CD4-positive, alpha-beta T cell treated with Interleukin-12 subunit alpha and Interleukin-12 subunit beta, for 1 hour (primary cell): ENCODE measurements at regions not wholly inside any gene's neighbourhood (a gene's known extent, or its start where the extent isn't known, plus 50 kb on each side); places are given as distances from the start of the nearest gene placed in this dataset.
"Not testable (repeated sequence)": the region's sequence is repeated elsewhere in the genome, so short reads cannot be mapped to it uniquely, and the experiment has no call there.

Source experiments
- DNase-seq: peaks from one replicate; pipeline ENCODE4 v3.0.0-alpha.2; 2020

DNA sequence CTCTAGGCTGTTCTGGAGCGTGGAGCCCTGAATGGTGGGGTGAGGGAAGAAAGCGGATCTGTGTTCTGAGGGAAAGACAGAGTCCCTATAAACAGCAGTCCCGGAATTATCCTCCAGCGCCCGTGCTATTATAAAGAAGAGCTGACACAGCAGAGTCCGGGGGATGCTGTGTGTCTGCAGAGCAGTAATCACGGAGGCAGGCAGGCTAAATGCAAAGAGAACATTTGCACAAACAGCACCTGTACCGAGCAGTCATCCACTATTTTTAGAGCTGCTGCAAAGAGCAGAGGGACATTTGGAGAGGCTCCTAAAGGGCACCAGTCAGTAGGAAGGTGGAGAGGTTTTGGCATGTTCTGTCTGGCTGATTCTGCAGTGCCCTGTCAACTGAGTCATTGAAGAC, 293.8 kb upstream of the SLC14A2 start:
- DNase-seq = no peak

- DNase-seq = no peak
These were observed 292.9 kb upstream of the SLC14A2 start for GRCh38 chr18:45322343-45322742.

DNA sequence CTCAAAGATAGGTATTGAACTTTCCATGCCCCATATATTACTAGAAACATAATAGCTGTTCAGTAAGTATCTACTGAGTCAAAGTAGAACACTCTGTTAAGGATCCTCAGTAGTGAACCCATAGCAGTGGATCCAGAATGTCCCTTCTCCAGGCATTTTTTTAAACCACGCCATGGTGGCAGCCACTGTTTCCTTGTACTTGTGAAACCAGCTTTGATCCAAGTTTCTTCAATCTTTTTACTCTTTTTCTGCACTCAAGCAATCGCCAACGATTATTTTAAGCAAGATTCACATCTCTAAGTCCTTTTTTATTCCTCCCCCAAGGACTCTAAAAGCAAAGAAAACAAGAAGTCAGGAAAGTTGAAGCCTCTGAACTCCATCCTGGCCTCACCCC, 291.2 kb upstream of the SLC14A2 start:
- DNase-seq = no peak

DNA sequence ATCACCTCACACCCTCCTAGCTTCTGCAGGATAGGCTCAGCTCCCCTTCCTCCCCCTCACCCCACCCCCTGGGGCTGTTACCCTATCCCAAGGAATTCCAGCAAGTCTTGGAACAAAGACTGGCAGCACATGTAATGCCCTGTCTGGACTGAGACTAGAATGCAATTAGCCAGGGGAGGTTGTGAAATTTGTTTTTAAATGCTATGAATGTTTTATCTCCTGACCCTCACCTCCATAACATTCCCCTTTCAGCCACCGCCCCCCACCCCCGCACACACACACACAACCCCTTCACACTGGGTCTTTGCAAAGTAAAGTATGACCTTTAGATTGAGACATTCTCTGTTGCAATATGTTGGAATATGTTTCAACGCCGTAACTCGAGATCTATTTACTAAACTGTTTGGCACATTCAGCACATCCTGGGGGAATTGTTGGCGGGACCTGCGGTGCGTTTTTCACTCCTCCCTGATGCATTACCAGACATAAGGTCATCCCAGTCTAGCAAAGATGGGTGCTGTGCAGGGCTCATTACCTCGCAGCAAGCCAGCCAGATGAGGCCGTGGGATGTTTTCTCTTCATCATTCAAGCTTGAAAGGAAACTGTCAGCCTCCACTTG, 290.7 kb upstream of the SLC14A2 start:
- no peak for DNase-seq

DNA sequence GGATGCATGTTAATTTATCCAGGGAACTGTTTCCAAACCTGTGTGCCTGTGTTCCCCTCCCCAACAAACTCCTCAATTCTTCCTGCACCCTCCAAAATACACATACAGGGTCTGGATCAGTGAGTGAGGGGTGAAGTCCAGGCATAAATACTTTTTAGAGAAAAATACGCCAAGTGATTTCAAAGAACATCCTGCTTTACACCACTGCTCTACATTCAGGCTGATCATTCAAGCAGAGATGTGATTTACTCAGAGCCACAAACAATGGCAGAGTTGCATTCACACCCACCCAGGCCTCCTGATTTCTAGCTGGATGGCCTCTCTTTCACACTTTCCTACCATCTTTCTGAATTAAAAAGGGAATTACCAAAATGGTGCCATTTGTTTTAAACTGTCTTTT, 289.5 kb upstream of the SLC14A2 start:
- no peak for DNase-seq

GRCh38 chr18:45326505-45326904, 288.8 kb upstream of the SLC14A2 start:
- no peak for DNase-seq

DNA sequence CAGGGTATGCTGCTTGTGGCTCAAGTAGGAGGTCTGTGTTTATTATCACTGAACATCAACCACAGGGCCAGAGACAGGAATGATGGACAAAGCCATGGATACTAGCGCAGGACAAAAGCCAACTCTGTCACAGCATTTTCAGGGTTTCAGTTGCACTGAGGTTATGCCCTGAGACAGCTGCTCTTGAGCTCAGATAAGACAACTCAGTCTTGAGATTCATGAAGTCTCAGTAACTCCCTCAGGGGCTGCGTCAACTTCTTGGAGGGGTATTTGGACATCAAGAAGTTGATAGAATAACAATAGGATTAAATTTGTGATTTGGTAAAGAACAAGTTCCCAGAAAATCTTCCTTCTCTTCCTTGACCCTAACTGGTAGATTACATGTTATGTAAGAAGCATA, 287.0 kb upstream of the SLC14A2 start:
- no peak for DNase-seq

- no peak for DNase-seq
These were observed 286.5 kb upstream of the SLC14A2 start for GRCh38 chr18:45328811-45329210.

GRCh38 chr18:45329316-45329715, 286.0 kb upstream of the SLC14A2 start:
- no peak for DNase-seq

DNA sequence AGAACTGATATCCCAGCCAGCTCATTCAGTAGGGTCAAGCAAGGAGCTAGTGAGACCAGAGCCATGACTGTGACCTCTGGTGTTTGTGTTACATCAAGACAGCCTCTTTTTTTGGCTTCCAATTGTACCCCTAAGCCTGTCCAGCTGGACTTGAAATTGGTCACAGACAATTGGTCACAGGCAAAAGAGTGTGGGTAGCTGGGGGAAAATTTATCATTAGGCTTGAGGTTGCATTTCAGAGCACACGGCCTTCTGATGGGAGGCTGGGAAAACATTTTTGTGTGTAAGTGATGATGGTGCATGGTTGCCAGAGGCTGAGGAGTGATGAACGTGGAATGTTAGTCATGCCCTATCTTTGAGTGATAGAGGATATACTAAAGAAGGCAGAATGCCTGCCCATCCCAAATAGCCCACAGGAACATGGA, 285.1 kb upstream of the SLC14A2 start:
- no peak for DNase-seq

DNA sequence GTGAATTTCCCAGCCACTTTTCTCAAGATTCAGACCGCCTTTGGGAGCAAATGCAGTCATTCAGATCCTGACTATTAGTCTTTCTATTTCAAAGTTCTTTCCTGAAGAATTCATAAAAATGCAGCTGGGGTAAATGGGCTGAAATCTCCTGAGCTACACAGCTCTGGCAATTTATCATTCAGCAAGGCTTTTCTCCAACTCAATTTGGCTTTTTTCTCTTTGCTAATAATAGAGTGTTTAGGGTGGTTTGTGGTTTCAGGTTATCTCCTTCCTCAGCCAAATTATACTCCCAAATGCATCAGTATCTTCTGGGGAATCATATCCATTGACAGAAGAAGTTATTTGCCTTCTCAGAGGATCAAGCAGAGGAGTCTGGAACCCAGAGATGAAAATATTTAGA, 282.4 kb upstream of the SLC14A2 start:
- no peak for DNase-seq

DNA sequence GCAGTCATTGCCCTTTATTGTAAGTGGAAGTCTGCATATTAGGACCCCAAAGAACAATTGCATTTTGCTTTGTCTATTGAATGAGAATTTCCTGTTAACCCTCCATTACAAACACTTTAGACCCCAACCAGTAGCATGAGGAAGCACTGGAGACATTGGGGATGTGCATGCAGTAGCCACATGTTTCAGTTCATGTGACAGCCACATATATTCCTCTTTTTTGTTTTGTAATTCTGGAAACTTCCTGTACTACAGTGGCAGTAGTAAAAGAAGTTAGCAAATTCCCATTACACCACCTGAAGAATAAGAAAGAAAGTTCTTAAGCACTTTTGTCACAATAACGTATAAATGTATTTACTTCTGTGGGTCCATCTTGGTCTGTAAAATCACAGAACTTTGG, 281.1 kb upstream of the SLC14A2 start:
- no peak for DNase-seq

- DNase-seq = no peak
These were observed 279.8 kb upstream of the SLC14A2 start for GRCh38 chr18:45335282-45336043.

- DNase-seq = no peak
These were observed 278.8 kb upstream of the SLC14A2 start for GRCh38 chr18:45336448-45336847.

- no peak for DNase-seq
These were observed 277.8 kb upstream of the SLC14A2 start for GRCh38 chr18:45337477-45337876.

- no peak for DNase-seq
These were observed 275.3 kb upstream of the SLC14A2 start for GRCh38 chr18:45339810-45340550.

DNA sequence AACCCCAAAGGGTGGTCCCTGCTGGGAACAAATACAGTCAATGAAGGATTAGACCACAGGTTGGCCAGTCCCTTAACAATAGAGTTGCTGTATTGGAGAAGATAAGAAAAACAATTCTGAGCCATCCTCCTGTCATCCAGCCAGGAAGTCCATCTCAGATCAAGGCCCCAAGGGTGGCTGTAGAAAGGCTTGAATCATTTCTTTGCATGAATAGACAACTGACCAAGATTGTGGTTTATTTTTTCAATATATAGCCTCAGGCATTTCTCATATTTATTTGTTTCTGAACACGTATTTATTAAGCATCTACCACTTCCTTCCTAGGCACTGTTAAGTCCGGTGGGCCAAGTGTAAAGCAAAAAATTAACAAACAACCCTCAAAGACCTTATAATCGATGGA, 274.4 kb upstream of the SLC14A2 start:
- DNase-seq = no peak

- DNase-seq = no peak
These were observed 273.8 kb upstream of the SLC14A2 start for GRCh38 chr18:45341454-45341853.

DNA sequence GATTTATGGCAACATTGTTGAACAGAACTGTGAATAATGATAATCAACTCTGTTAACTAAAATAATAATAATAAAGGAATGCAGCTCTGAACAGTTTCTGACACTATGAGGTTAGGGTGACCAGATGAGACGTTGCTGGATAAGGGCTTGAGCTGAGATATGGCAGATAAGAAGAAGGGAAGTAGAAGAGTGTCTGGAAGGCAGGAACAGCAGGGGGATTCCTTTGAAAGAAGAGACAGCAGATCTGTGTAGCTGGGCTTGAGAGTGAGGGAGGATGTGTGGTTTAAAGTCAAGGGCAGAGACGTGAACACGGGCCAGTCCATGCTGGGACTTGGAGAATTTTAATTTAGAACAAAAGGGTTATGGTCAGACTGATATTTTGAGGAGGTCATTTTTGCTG, 273.1 kb upstream of the SLC14A2 start:
- no peak for DNase-seq

GRCh38 chr18:45342653-45343052, 272.6 kb upstream of the SLC14A2 start:
- DNase-seq = no peak

- DNase-seq = no peak
These were observed 271.9 kb upstream of the SLC14A2 start for GRCh38 chr18:45343365-45343764.

DNA sequence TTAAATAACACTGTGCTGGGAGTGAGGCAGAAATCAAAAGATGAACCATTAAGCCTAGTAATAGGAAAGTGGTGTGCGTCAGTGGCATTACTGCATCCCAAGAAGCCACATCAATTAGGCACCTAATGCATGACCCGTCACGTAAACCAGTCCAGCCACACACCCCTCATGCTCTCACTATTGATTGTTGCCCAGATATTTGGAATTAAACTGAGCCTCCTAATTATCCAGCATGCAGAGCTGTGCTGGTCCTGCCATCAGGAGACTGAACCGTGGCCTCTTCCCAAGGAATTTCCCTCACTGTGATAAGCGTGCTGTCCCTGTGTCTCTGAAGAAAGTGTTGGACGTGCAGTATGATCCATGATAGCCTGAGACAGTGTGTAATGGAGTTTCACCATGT, 270.6 kb upstream of the SLC14A2 start:
- not testable (repeated sequence) for DNase-seq

GRCh38 chr18:45349019-45349418, 266.3 kb upstream of the SLC14A2 start:
- DNase-seq = no peak

GRCh38 chr18:45349467-45349866, 265.8 kb upstream of the SLC14A2 start:
- DNase-seq = no peak
